CD14-positive monocyte (primary cell): ENCODE measurements at regions not wholly inside any gene's neighbourhood (a gene's known extent, or its start where the extent isn't known, plus 50 kb on each side); places are given as distances from the start of the nearest gene placed in this dataset.

Experiments
- DNase-seq, 3 donors: peaks; one replicate each; pipeline ENCODE4 v3.0.0-alpha.2; 2011 to 2022
- H2AFZ ChIP-seq: 2 replicates; pipeline ENCODE4 v1.6.0; 2012; ENCODE audit warnings: mild to moderate bottlenecking, low read depth, low read length, inconsistent platforms; ENCODE audit not compliant: insufficient read depth, poor library complexity, severe bottlenecking
- H3K27ac ChIP-seq, 2 donors: 1 replicate in 1 of 2; 2 replicates in 1 of 2; pipeline ENCODE4 v1.5.1; 2012 to 2013; ENCODE audit warnings: low read length in 2 of 2, control low read depth in 1 of 2, inconsistent platforms in 1 of 2, low read depth in 1 of 2, mild to moderate bottlenecking in 1 of 2
- H3K27me3 ChIP-seq, 2 donors: one replicate each; pipeline versions ENCODE4 v1.6.0 to v1.6.1; 2011 to 2013; ENCODE audit warnings: low read length in 2 of 2; ENCODE audit not compliant: control insufficient read depth in 2 of 2, insufficient read depth in 2 of 2
- H3K36me3 ChIP-seq, 2 donors: replicated peaks in 1 of 2; 1 replicate in 1 of 2; 2 replicates in 1 of 2; pipeline versions ENCODE4 v1.5.1 to v1.6.1; 2012 to 2013; ENCODE audit warnings: low read length in 2 of 2, control low read depth in 1 of 2, inconsistent platforms in 1 of 2, mild to moderate bottlenecking in 1 of 2; ENCODE audit not compliant: insufficient read depth in 2 of 2, control insufficient read depth in 1 of 2
- H3K4me1 ChIP-seq, 2 donors: 1 replicate in 1 of 2; 2 replicates in 1 of 2; pipeline versions ENCODE4 v1.5.1 to v1.6.1; 2012 to 2013; ENCODE audit warnings: low read length in 2 of 2, control low read depth in 1 of 2, inconsistent platforms in 1 of 2, mild to moderate bottlenecking in 1 of 2, moderate library complexity in 1 of 2; ENCODE audit not compliant: insufficient read depth in 2 of 2, control insufficient read depth in 1 of 2
- H3K4me2 ChIP-seq: replicated peaks from 2 replicates; pipeline ENCODE3; 2012; ENCODE audit warnings: low read length, moderate library complexity, mild to moderate bottlenecking; ENCODE audit not compliant: poor library complexity, severe bottlenecking; ENCODE audit errors: extremely low read depth
- H3K4me3 ChIP-seq, 3 experiments: fragments of 200-600 bp in 1 of 3; sonication (generic) in 1 of 3; replicated peaks in 1 of 3; 1 replicate in 2 of 3; 2 replicates in 1 of 3; pipeline ENCODE4 v1.5.1; 2011 to 2013; ENCODE audit warnings: low read length in 3 of 3, mild to moderate bottlenecking in 3 of 3, control low read depth in 2 of 3, low read depth in 2 of 3, inconsistent platforms in 1 of 3, moderate library complexity in 1 of 3
- H3K79me2 ChIP-seq: 2 replicates; pipeline ENCODE4 v1.6.0; 2012; ENCODE audit warnings: mild to moderate bottlenecking, control low read depth, inconsistent platforms, low read length, moderate library complexity; ENCODE audit not compliant: insufficient read depth
- H3K9ac ChIP-seq: 2 replicates; pipeline ENCODE4 v1.6.0; 2017; ENCODE audit warnings: low read length, mild to moderate bottlenecking; ENCODE audit not compliant: insufficient read depth, poor library complexity, severe bottlenecking
- H3K9me3 ChIP-seq, 2 donors: replicated peaks in 1 of 2; 1 replicate in 1 of 2; 2 replicates in 1 of 2; pipeline versions ENCODE4 v1.5.1 to v1.6.1; 2012 to 2013; ENCODE audit warnings: low read length in 2 of 2, control low read depth in 1 of 2; ENCODE audit not compliant: control insufficient read depth in 1 of 2, insufficient read depth in 1 of 2
- H4K20me1 ChIP-seq: 2 replicates; pipeline ENCODE4 v1.6.0; 2012; ENCODE audit warnings: mild to moderate bottlenecking, low read length, control low read depth, moderate library complexity; ENCODE audit not compliant: insufficient read depth
- H3K27ac Mint-ChIP-seq, 7 donors: one replicate each; pipeline ENCODE4 v1.8.0; 2020; ENCODE audit warnings: mild to moderate bottlenecking in 7 of 7, mixed read lengths in 7 of 7, moderate library complexity in 6 of 7, inconsistent platforms in 2 of 7
- H3K27me3 Mint-ChIP-seq, 3 donors: one replicate each; pipeline ENCODE4 v1.8.0; 2021 to 2022; ENCODE audit warnings: low read depth in 3 of 3, mild to moderate bottlenecking in 3 of 3, mixed read lengths in 3 of 3, moderate library complexity in 3 of 3, inconsistent platforms in 1 of 3
- H3K36me3 Mint-ChIP-seq, 2 donors: one replicate each; pipeline ENCODE4 v1.8.0; 2020; ENCODE audit warnings: mixed read lengths in 2 of 2, inconsistent platforms in 1 of 2, mild to moderate bottlenecking in 1 of 2
- H3K4me1 Mint-ChIP-seq: one replicate; pipeline ENCODE4 v1.8.0; 2020; ENCODE audit warnings: mild to moderate bottlenecking, mixed read lengths
- H3K4me3 Mint-ChIP-seq, 2 donors: one replicate each; pipeline ENCODE4 v1.8.0; 2020; ENCODE audit warnings: mild to moderate bottlenecking in 2 of 2, mixed read lengths in 2 of 2, moderate library complexity in 1 of 2
- H3K9me3 Mint-ChIP-seq, 7 donors: one replicate each; pipeline ENCODE4 v1.8.0; 2020 to 2022; ENCODE audit warnings: mixed read lengths in 7 of 7, mild to moderate bottlenecking in 6 of 7, moderate library complexity in 6 of 7, inconsistent platforms in 2 of 7
- WGBS: methylation state at CpG from one replicate; pipeline ENCODE4 v1.1.5; 2013; ENCODE audit warnings: missing lambda C conversion rate; ENCODE audit not compliant: insufficient coverage; 5-methylcytosine and 5-hydroxymethylcytosine counted together
- intact Hi-C, 2 donors: fragments of 100-400 bp; cut with micrococcal nuclease; formaldehyde crosslinking; loops; one replicate each; pipeline versions ENCODE4 v1.15.0 to v1.15.1; 2023
- TF ChIP-seq, protein P1 (sequence below): fragments of 200-600 bp; IDR thresholded peaks from one replicate; pipeline ENCODE4 v1.8.0; 2022; ENCODE audit warnings: antibody characterized with exemption, mild to moderate bottlenecking

DNA sequence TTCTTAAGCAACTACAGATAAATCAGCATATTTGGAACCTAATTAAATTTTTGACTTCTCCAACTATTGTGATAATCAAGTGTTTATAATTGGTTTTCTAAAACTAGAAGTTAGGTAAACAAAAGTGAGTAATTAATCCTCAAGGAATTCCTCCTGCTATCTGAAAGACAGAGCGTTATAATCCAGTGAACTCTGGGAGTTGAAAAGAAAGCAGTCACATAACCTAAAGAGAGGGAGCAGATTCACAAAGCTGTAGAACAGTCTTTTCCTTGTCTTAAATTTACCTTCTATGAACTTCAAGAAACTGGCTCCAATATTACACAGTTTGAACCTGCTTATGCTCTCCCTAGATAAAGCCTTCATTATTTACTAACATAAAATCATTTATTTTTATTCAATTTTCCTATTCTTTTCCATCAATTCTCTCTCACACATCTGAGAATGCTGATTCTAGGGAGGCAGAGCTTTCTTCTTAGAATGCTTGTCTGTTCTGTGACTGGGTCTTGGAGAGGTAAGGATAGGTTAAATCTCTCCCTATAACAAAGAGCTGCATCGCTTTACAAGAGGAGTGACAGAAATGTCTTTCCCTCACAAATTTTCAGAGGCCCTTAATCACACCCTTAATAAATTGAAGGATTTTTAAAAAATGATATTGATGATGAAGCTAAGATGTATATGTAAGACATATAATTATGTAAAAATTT is 132.8 kb downstream of the TUSC7 start:
- no peak overlapping the region for H3K9ac ChIP-seq
- intact Hi-C loops, result no loop called here
- no peaks in the 10 kb centered on the region for H3K4me1 ChIP-seq
- no peaks in the 10 kb centered on the region for H3K4me1 Mint-ChIP-seq
- no peak overlapping the region for H3K4me3 Mint-ChIP-seq
- H3K27me3 ChIP-seq, result no peaks in the 10 kb centered on the region
- no peak overlapping the region for H3K4me2 ChIP-seq
- no CpG with 5 or more reads among the region's 2 CpGs for WGBS
- no peak for DNase-seq
- H3K79me2 ChIP-seq, result no peaks in the 10 kb centered on the region
- no peak overlapping the region for H3K27ac Mint-ChIP-seq
- no peaks in the 10 kb centered on the region for H3K27me3 Mint-ChIP-seq
- H3K36me3 Mint-ChIP-seq, result no peaks in the 10 kb centered on the region
- no peaks in the 10 kb centered on the region for H3K9me3 ChIP-seq
- H3K36me3 ChIP-seq, result no peaks in the 10 kb centered on the region
- no peaks in the 10 kb centered on the region for H4K20me1 ChIP-seq
- TF ChIP-seq, protein P1, sequence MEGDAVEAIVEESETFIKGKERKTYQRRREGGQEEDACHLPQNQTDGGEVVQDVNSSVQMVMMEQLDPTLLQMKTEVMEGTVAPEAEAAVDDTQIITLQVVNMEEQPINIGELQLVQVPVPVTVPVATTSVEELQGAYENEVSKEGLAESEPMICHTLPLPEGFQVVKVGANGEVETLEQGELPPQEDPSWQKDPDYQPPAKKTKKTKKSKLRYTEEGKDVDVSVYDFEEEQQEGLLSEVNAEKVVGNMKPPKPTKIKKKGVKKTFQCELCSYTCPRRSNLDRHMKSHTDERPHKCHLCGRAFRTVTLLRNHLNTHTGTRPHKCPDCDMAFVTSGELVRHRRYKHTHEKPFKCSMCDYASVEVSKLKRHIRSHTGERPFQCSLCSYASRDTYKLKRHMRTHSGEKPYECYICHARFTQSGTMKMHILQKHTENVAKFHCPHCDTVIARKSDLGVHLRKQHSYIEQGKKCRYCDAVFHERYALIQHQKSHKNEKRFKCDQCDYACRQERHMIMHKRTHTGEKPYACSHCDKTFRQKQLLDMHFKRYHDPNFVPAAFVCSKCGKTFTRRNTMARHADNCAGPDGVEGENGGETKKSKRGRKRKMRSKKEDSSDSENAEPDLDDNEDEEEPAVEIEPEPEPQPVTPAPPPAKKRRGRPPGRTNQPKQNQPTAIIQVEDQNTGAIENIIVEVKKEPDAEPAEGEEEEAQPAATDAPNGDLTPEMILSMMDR, result no peak
- H2AFZ ChIP-seq, result no peak overlapping the region
- H3K4me3 ChIP-seq, result no peak overlapping the region
- H3K9me3 Mint-ChIP-seq, result peaks cover 0 to 2% (median 0%) of the 10 kb centered on the region in 7 donors
- no peak overlapping the region for H3K27ac ChIP-seq

- Histone ChIP-seq H3K79me2 (no peaks in the 10 kb centered on the region), H3K36me3 (no peaks in the 10 kb centered on the region), H3K4me2 (no peak overlapping the region), H3K27me3 (no peaks in the 10 kb centered on the region), H4K20me1 (no peaks in the 10 kb centered on the region), H3K27ac (no peak overlapping the region), H3K4me1 (no peaks in the 10 kb centered on the region), H3K4me3 (no peak overlapping the region), H3K9ac (no peak overlapping the region), H2AFZ (no peak overlapping the region), H3K9me3 (no peaks in the 10 kb centered on the region)
- TF ChIP-seq, protein P1, result no peak
- DNase-seq, result no peak
- no peak overlapping the region for H3K27ac Mint-ChIP-seq
- H3K27me3 Mint-ChIP-seq, result peaks cover 0 to 3% (median 3%) of the 10 kb centered on the region in 3 donors
- no peak overlapping the region for H3K4me3 Mint-ChIP-seq
- 89% methylated on average over 3 of the region's 3 CpGs for WGBS
- H3K4me1 Mint-ChIP-seq, result no peaks in the 10 kb centered on the region
- peaks cover 0 to 9% (median 5%) of the 10 kb centered on the region in 7 donors for H3K9me3 Mint-ChIP-seq
- H3K36me3 Mint-ChIP-seq, result no peaks in the 10 kb centered on the region
- intact Hi-C loops, result no loop called here
These were observed 138.8 kb downstream of the TUSC7 start for GRCh38 chr3:116848248-116848829.
